PC-9 (cell line): ENCODE measurements at regions not wholly inside any gene's neighbourhood (a gene's known extent, or its start where the extent isn't known, plus 50 kb on each side); places are given as distances from the start of the nearest gene placed in this dataset.

Experiments
- CTCF ChIP-seq: fragments of 200-600 bp; sonication (generic); conservative IDR thresholded peaks from 2 replicates; pipeline ENCODE4 v1.6.1; 2017; ENCODE audit warnings: mixed run types, antibody characterized with exemption, mild to moderate bottlenecking, moderate library complexity
- EZH2 ChIP-seq: fragments of 200-600 bp; sonication (generic); IDR thresholded peaks from 2 replicates; pipeline ENCODE4 v1.8.0; 2017; ENCODE audit warnings: antibody characterized with exemption, low read depth

GRCh38 chr2:156229724-156230362, 102.7 kb downstream of the NR4A2 start:
- TF ChIP-seq CTCF: no peak
- no peak for TF ChIP-seq EZH2
